ENCODE measurements at regions not wholly inside any gene's neighbourhood (a gene's known extent, or its start where the extent isn't known, plus 50 kb on each side); places are given as distances from the start of the nearest gene placed in this dataset.

DNA sequence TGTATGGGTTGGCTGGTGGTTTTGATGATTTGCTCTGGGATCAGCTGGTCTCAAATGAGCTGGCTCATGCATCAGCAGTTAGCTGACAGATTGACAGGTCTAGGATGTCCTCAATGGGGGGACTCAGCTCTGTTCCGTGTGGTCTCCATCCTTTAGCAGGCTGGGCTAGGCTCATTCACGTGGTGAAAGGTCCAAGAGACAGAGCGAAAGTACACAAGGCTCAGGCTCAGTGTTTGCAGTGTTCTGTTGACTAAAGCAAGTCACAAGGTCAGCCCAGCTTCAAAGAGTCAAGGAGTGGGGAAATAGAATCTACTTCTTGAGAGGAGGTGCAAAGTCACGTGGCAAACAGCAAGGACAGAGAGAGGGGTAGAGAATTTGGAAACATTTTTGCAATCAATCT, 126.5 kb upstream of the CMC1 start:
- TF ChIP-seq, protein P1, sequence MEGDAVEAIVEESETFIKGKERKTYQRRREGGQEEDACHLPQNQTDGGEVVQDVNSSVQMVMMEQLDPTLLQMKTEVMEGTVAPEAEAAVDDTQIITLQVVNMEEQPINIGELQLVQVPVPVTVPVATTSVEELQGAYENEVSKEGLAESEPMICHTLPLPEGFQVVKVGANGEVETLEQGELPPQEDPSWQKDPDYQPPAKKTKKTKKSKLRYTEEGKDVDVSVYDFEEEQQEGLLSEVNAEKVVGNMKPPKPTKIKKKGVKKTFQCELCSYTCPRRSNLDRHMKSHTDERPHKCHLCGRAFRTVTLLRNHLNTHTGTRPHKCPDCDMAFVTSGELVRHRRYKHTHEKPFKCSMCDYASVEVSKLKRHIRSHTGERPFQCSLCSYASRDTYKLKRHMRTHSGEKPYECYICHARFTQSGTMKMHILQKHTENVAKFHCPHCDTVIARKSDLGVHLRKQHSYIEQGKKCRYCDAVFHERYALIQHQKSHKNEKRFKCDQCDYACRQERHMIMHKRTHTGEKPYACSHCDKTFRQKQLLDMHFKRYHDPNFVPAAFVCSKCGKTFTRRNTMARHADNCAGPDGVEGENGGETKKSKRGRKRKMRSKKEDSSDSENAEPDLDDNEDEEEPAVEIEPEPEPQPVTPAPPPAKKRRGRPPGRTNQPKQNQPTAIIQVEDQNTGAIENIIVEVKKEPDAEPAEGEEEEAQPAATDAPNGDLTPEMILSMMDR (optimal IDR thresholded peaks at IDR 0.05 in 1 of 3, IDR thresholded peaks at IDR 0.05 in 1 of 3, conservative IDR thresholded peaks at IDR 0.05 in 1 of 3; ENCODE audit: extremely low read depth in 1 of 3, insufficient read depth in 2 of 3, low read length in 3 of 3), result no peak
- TF ChIP-seq EZH2 (IDR thresholded peaks at IDR 0.05; ENCODE audit: low read length), result no peak

All from keratinocyte (primary cell).